GM12892 (cell line): ENCODE measurements at regions not wholly inside any gene's neighbourhood (a gene's known extent, or its start where the extent isn't known, plus 50 kb on each side); places are given as distances from the start of the nearest gene placed in this dataset.

ENCODE experiments used
- POLR2A ChIP-seq: IDR thresholded peaks from 2 replicates; pipeline ENCODE4 v1.6.1; 2011; ENCODE audit warnings: low read depth, low read length, control low read depth
- POLR2AphosphoS5 ChIP-seq: IDR thresholded peaks from 2 replicates; pipeline ENCODE4 v1.6.1; 2011; ENCODE audit warnings: low read depth, low read length, control low read depth
- TAF1 ChIP-seq: IDR thresholded peaks from 2 replicates; pipeline ENCODE4 v1.6.1; 2011; ENCODE audit warnings: low read depth, mild to moderate bottlenecking, control low read depth, low read length, borderline replicate concordance

DNA sequence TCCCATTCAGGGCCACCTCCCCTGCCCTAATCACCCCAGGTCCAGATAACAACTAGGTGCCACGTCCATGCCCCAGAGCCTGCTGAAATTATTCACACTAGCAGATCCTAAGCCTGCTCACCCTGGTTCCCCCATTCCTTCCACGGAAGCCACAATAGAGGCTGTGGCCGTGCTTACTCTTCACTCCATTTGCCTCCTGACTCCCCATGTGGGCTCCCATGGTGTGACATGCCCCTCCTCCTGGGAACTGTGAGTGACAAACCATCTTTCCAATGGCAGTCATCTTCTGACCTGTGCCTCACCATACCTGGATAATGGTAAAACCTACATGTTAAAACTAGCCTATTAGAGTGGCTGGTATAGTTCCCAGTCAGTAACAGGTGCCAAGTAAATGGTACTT, 216.2 kb upstream of the PRKCQ start:
- TF ChIP-seq TAF1 = no peak
- no peak for TF ChIP-seq POLR2A
- no peak for TF ChIP-seq POLR2AphosphoS5
